ENCODE measurements at regions not wholly inside any gene's neighbourhood (a gene's known extent, or its start where the extent isn't known, plus 50 kb on each side); places are given as distances from the start of the nearest gene placed in this dataset.

DNA sequence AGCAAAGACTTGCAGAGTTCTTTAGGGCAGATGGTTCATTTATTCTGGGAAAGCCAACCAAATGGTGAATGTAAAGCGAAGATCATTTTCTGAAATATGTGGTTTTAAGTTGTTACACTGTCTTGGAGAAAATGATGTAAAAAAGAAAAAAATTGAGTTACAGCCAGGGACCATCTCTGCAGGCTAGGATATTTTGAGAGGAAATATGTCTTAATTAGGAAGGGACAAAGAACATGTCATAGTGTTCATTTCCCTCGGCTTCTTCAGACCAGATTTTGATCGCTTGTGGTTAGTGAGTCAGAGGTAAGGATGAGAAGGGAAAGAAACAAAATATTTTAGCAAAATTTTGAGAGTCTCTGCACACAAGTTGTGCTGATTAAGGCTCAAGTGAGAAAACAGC lies 59.0 kb upstream of the C1QTNF7 start:
- no peak for DNase-seq (ENCODE audit: low read depth, low spot score)

DNA sequence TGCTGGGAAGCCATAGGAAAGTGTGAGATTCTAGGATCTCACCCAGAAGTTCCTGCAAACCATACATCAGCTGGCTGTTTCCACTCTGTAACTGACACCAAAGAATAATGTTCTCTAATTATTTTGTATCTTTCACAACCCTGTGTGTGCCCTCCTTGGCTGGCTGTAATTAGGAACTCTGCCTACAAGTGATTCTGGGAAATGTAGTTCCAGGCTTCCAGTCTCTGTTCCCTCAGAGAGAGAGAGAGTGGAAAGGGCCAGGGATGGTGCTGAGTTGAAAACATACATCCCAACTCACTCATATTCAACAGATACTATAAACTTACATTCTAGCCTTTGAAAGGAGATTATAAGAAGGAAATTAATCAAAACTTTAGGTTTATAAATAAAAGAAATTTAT lies 57.5 kb upstream of the C1QTNF7 start:
- no peak for DNase-seq (ENCODE audit: low read depth, low spot score)

DNA sequence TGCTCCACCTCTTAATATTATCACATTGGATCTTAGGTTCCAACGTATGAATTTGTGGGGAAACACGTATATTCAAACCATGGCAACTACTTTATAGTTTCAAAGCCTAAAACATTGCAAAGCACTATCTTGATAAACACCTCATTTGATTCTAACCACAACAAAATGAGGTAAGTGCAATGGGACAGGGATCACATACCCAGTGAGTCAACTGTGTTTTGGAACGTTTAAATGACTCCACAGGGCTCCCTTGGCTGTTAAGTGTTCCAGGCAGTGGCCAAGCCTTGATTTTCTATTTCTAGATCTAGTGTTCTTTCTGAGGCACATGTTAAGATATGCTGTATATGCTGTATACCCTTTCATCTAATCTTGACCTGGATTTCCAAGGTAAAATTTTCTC lies 54.5 kb upstream of the C1QTNF7 start:
- no peak for DNase-seq (ENCODE audit: low read depth, low spot score)

DNA sequence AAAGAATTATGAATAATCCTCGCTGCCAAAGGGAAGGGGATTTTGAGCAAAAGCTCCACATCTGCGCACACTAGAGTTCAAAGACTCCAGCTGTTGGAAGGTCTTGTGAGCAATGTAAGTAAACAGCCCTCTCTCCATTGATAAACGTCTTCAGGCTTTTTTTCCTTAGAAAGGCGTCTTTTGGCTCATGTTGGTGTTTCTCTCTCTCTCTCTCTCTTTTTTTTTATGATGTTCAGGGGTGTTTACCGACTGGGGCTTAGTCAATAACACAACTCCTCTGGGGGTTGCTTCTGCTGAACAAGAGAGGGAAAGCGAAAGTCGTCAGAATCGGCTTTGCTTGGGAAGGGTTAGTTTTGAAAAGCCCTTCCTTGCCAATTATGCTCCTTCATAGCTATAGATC lies 53.2 kb upstream of the C1QTNF7 start:
- DNase-seq (ENCODE audit: low read depth, low spot score), result no peak

DNA sequence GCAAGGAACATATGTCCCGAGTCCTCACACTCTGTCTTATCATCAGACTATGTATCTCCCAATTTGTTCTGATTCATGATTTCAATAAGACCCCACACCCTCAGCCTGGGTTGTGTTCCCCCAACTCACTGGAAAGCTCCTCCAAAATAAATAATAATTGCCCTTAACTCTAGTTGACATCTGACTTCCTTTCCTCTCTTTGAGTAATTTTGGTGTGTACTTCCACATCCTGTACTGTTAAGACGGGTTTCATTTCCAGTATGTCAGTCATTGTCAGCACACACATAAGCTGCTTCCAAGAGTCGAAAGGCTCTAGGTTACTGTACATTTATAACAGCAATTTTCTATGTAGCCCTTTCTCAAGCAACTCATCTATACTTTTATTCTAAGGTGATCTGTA lies 52.2 kb upstream of the C1QTNF7 start:
- no peak for DNase-seq (ENCODE audit: low read depth, low spot score)

DNA sequence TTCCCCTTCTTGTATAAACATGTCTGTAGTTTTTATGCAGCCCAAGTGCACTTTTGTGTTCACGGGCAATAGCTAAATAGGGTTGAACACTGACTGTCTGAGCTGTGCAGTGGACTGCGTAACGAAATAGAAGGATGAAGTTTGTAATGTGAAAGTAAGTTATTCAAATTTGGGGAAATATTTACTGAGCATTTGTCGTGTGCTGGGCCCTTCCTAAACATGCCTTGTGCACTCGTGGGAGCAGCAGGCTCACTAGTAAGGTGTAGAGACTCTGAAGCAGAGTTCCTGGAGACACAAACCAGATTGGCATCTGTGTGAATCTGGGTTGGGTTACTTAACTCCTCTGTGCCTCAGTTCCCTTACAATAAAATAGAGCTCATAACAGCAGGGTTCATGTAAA lies 51.7 kb upstream of the C1QTNF7 start:
- DNase-seq (ENCODE audit: low read depth, low spot score), result no peak

DNA sequence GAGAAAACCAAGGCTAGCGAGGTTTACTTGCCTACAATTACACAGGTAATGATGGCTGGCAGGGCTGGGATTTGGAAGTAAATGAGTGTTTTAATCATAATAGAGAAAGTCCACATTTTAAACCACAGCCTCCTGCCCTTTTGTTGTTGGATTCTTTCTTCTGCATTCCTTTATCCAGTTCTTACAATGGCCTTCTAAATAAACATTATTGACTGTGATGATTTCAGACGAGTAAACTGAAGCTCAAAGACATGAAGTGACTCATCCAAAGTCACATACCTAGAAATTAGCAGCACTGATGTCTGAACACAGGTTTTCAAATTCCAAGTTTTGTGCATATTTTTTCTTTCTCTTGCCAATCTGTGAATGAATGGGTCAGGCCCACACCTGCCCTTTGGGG lies 51.2 kb upstream of the C1QTNF7 start:
- DNase-seq (ENCODE audit: low read depth, low spot score), result no peak

Data from ELF-1 (cell line).